HEK293T (cell line): ENCODE measurements at regions not wholly inside any gene's neighbourhood (a gene's known extent, or its start where the extent isn't known, plus 50 kb on each side); places are given as distances from the start of the nearest gene placed in this dataset.

Source experiments
- CTCF ChIA-PET: fragments of 350-600 bp; formaldehyde crosslinking; extraction: SDS; loops from one replicate; lab custom pipeline; 2021; ENCODE audit warnings: antibody characterized with exemption, inconsistent platforms; lab: Yijun Ruan, JAX
- POLR2A ChIA-PET: fragments of 350-600 bp; formaldehyde crosslinking; extraction: SDS; loops from one replicate; lab custom pipeline; 2020; ENCODE audit warnings: antibody characterized with exemption, inconsistent platforms; lab: Yijun Ruan, JAX
- DNase-seq: peaks from one replicate; pipeline ENCODE4 v3.0.0; 2012; ENCODE audit warnings: mixed read lengths; ENCODE audit errors: extremely low spot score
- ARNT ChIP-seq: fragments of 450-650 bp; IDR thresholded peaks from 2 replicates; pipeline ENCODE4 v1.6.1; 2017; ENCODE audit warnings: mild to moderate bottlenecking
- BHLHE40 ChIP-seq: fragments of 450-650 bp; IDR thresholded peaks from 2 replicates; pipeline ENCODE4 v1.6.1; 2016; ENCODE audit warnings: mild to moderate bottlenecking, moderate library complexity, borderline replicate concordance
- CTBP1 ChIP-seq: fragments of 450-650 bp; IDR thresholded peaks from 2 replicates; pipeline ENCODE4 v1.6.1; 2016; ENCODE audit warnings: borderline replicate concordance
- ELF4 ChIP-seq: fragments of 450-650 bp; IDR thresholded peaks from 2 replicates; pipeline ENCODE4 v1.6.1; 2017; ENCODE audit warnings: antibody characterized with exemption
- FOXA1 ChIP-seq: fragments of 450-650 bp; IDR thresholded peaks from 2 replicates; pipeline ENCODE4 v1.6.1; 2016; ENCODE audit warnings: mild to moderate bottlenecking
- FOXK2 ChIP-seq: fragments of 450-650 bp; IDR thresholded peaks from 2 replicates; pipeline ENCODE4 v1.6.1; 2016; ENCODE audit warnings: mild to moderate bottlenecking
- FOXM1 ChIP-seq: fragments of 450-650 bp; IDR thresholded peaks from 2 replicates; pipeline ENCODE4 v1.6.1; 2017; ENCODE audit warnings: mild to moderate bottlenecking, borderline replicate concordance
- HDGF ChIP-seq: fragments of 450-650 bp; IDR thresholded peaks from 2 replicates; pipeline ENCODE4 v1.6.1; 2017; ENCODE audit warnings: antibody characterized with exemption, borderline replicate concordance
- L3MBTL2 ChIP-seq: fragments of 450-650 bp; conservative IDR thresholded peaks from 2 replicates; pipeline ENCODE4 v1.6.1; 2016; ENCODE audit warnings: mild to moderate bottlenecking
- LEF1 ChIP-seq: fragments of 450-650 bp; IDR thresholded peaks from 2 replicates; pipeline ENCODE4 v1.6.1; 2017; ENCODE audit warnings: mild to moderate bottlenecking, borderline replicate concordance
- NFRKB ChIP-seq: fragments of 450-650 bp; IDR thresholded peaks from 2 replicates; pipeline ENCODE4 v1.6.1; 2016; ENCODE audit warnings: mild to moderate bottlenecking, moderate library complexity
- SP1 ChIP-seq: fragments of 450-650 bp; IDR thresholded peaks from 2 replicates; pipeline ENCODE4 v1.6.1; 2017
- SUZ12 ChIP-seq: fragments of 450-650 bp; IDR thresholded peaks from 2 replicates; pipeline ENCODE4 v1.6.1; 2016; ENCODE audit warnings: mild to moderate bottlenecking
- TARDBP ChIP-seq: fragments of 450-650 bp; IDR thresholded peaks from 2 replicates; pipeline ENCODE4 v1.6.1; 2016
- ZNF384 ChIP-seq: fragments of 450-650 bp; IDR thresholded peaks from 2 replicates; pipeline ENCODE4 v1.6.1; 2016
- TF ChIP-seq, protein P1 (sequence below): fragments of 450-650 bp; IDR thresholded peaks from 2 replicates; pipeline ENCODE4 v1.6.1; 2016

DNA sequence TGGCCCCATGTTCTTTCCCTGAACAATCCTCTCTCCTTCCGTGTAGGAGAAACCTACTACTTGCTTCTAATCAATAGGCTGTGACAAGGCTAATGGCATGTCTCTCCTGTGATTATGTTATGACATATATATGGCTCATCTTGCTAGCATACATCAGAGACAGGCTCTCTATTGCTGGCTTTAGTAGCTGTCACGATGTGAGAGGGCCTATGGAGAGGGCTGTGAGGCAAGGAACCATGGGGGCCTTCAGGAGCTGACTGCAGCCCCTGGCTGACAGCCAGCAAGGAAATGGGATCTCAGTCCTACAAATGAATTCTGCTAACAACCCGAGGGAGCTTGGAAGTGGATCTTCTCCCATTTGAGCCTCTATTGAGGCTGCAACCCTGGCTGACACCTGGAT lies 96.3 kb downstream of the EOMES start:
- CTCF ChIA-PET: no interaction called here
- POLR2A ChIA-PET: no interaction called here

DNA sequence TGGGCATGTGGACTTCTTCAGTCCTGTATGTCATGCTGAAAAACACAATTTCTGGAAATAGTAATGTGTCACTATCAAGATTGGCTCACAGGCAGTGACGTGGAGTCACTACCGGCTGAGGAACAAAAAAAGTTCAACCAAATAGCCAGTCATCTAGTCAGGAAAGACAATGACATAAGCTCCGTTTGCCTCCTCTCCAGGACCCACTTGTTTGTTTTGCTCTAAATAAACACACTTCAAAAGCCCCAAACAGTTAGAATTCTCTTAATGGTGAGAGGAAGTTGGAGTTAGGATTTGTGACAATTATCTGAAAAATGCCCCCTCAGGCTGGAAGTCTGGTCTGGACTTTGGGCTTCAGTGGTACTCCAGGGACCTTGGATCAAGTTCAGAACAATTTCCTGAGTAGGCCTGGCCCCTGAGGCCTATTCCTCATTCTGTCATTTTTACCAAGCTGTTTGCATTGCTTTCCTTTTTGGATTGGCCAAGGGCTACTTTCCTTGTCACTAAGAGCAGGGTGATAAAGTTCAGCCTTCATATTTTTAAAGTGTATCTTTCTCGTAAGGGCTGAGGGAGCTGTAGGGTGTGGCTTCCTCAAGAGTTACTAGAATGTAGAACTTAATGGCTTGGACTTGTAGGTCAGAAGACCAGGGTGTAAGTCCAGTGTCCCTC lies 98.9 kb downstream of the EOMES start:
- ChIA-PET CTCF (no interaction called here), POLR2A (interaction anchor here (3.0 kb wide), 1 partner anchor 10 kb away, joined by 9 read pairs; no protein-coding TSS in a partner anchor)
- no peak for TF ChIP-seq HDGF
- TF ChIP-seq NFRKB: no peak
- no peak for TF ChIP-seq SP1
- TF ChIP-seq LEF1: no peak
- no peak for TF ChIP-seq SUZ12
- TF ChIP-seq, protein P1, sequence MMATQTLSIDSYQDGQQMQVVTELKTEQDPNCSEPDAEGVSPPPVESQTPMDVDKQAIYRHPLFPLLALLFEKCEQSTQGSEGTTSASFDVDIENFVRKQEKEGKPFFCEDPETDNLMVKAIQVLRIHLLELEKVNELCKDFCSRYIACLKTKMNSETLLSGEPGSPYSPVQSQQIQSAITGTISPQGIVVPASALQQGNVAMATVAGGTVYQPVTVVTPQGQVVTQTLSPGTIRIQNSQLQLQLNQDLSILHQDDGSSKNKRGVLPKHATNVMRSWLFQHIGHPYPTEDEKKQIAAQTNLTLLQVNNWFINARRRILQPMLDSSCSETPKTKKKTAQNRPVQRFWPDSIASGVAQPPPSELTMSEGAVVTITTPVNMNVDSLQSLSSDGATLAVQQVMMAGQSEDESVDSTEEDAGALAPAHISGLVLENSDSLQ: no peak
- TF ChIP-seq FOXA1: no peak
- TF ChIP-seq FOXM1: no peak
- no peak for DNase-seq

More for the DNA sequence above, 96.3 kb downstream of the EOMES start:
- no peak for DNase-seq
- no peak for TF ChIP-seq TARDBP
- no peak for TF ChIP-seq SP1
- no peak for TF ChIP-seq FOXA1
- TF ChIP-seq L3MBTL2: no peak
- TF ChIP-seq FOXM1: no peak
- TF ChIP-seq CTBP1: no peak

DNA sequence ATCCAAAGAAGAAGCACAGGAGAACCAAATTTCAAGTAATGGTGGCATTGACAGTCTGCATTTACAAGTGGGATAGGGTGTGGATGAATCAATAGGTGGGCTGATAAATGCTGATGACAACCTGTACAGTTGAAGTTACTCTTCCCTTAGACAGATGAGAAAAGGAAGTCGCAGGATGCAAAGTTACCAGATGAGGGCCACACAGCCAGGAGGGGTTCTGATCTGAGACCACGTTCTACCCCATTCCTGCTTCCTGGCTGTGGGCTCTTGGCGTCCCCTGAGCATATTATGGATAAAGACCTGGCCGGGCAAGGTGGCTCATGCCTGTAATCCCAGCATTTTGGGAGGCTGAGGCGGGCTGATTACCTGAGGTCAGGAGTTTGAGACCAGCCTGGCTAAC lies 104.6 kb downstream of the EOMES start:
- ChIA-PET CTCF (no interaction called here), POLR2A (no interaction called here)
- TF ChIP-seq ELF4 (no peak), SP1 (no peak), LEF1 (no peak), FOXM1 (no peak), NFRKB (no peak), FOXK2 (no peak), SUZ12 (no peak), ARNT (no peak), FOXA1 (no peak), BHLHE40 (no peak), ZNF384 (no peak), L3MBTL2 (no peak)
- TF ChIP-seq, protein P1: no peak
- DNase-seq: no peak

DNA sequence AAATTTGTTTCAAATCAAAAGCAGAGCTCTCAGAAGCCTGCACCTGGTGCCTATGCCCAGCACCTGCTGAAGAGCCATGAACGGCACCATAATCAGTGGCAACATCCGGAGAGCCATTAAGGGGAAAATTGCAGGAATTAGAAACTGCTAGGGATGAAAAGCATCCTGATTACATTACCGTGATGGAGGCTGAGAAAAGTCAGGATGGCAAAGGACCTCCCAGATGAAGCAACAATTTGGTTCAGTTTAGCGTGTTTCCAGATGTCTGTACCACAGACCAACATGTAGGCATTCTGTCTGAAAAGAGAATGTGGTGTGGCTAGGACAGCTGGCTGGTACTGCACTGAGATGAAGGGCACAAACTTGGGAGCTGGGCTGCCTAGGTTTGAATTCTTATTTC lies 106.1 kb downstream of the EOMES start:
- CTCF ChIA-PET: no interaction called here
- POLR2A ChIA-PET: no interaction called here
- DNase-seq: no peak
- no peak for TF ChIP-seq TARDBP
- no peak for TF ChIP-seq FOXK2
- TF ChIP-seq SUZ12: no peak
- no peak for TF ChIP-seq SP1
- no peak for TF ChIP-seq ARNT
- no peak for TF ChIP-seq NFRKB
- TF ChIP-seq, protein P1: no peak
- TF ChIP-seq FOXA1: no peak
- no peak for TF ChIP-seq ZNF384
- TF ChIP-seq L3MBTL2: no peak
- TF ChIP-seq CTBP1: no peak

DNA sequence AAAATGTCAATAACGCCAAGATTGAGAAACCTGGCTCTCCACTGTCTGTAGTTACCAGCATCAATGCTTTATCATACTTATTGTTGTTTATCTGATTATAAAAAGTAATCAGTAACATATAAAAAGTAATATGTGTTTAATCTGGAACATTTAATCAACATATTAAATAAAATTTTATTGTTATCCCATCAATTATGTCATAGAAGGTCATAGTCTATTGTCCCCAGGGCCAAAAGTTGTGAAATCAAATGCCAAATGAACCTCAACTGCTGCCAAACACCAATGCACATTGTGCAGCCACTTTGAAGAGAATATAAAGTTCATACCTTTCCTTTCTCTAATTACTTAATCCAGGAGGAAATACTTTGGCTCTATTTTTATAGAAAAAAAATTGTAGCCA lies 106.6 kb downstream of the EOMES start:
- TF ChIP-seq TARDBP (no peak), NFRKB (no peak), FOXA1 (no peak), CTBP1 (no peak), SP1 (no peak), ELF4 (no peak), HDGF (no peak), ARNT (no peak), L3MBTL2 (no peak), BHLHE40 (no peak), FOXK2 (no peak), SUZ12 (no peak), ZNF384 (no peak), FOXM1 (no peak), LEF1 (no peak)
- TF ChIP-seq, protein P1: no peak
- DNase-seq: no peak
- POLR2A ChIA-PET: no interaction called here

DNA sequence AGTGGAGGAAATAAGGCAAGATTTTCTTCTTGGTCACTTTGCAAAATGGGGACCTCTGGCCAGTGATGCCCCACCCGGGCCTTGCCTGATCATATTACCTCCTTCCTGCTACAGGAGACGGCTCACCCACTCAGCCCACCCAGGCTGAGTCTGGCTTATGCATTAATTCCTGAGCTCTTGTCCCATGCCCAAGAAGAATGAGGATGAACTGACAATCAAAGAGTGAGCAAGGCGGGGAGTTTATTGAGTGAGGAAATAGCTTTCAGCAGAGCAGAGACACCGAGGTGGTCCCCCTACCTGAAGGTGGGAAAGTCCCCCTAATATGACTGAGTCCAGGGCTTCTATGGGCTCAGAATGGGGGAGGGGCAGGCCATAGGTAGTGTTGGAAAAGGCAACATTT lies 107.5 kb downstream of the EOMES start:
- POLR2A ChIA-PET: no interaction called here
- DNase-seq: no peak
- TF ChIP-seq, protein P1: no peak
- TF ChIP-seq FOXK2 (no peak), CTBP1 (no peak), SUZ12 (no peak), ELF4 (no peak), L3MBTL2 (no peak), FOXA1 (no peak)
- CTCF ChIA-PET: no interaction called here

More for the DNA sequence above, 106.6 kb downstream of the EOMES start:
- CTCF ChIA-PET: no interaction called here
